Astrocyte (in vitro differentiated cells and primary cell): ENCODE measurements at regions not wholly inside any gene's neighbourhood (a gene's known extent, or its start where the extent isn't known, plus 50 kb on each side); places are given as distances from the start of the nearest gene placed in this dataset.
"Not testable (repeated sequence)": the region's sequence is repeated elsewhere in the genome, so short reads cannot be mapped to it uniquely, and the experiment has no call there.

Source experiments
- DNase-seq: peaks from one replicate; pipeline ENCODE4 v3.0.0-alpha.2; 2010; ENCODE audit warnings: low read depth
- FAIRE-seq: peaks from 2 replicates; lab custom pipeline; 2011; peaks lifted over from hg19 to GRCh38; lab: Jason Lieb, UNC
- H2AFZ ChIP-seq: 2 replicates; pipeline ENCODE4 v1.6.0; 2012; ENCODE audit warnings: low read depth, low read length, inconsistent platforms
- H3K27ac ChIP-seq: 2 replicates; pipeline ENCODE4 v1.5.1; 2011; ENCODE audit warnings: low read depth, low read length, inconsistent platforms
- H3K27me3 ChIP-seq: 2 replicates; pipeline ENCODE4 v1.6.0; 2011; ENCODE audit warnings: low read length, inconsistent platforms; ENCODE audit not compliant: insufficient read depth
- H3K36me3 ChIP-seq: 2 replicates; pipeline ENCODE4 v1.5.1; 2011; ENCODE audit warnings: low read length, inconsistent platforms; ENCODE audit not compliant: insufficient read depth
- H3K4me1 ChIP-seq: 2 replicates; pipeline ENCODE4 v1.5.1; 2011; ENCODE audit warnings: low read length, inconsistent platforms; ENCODE audit not compliant: insufficient read depth
- H3K4me2 ChIP-seq: 2 replicates; pipeline ENCODE4 v1.6.0; 2012; ENCODE audit warnings: low read length, inconsistent platforms
- H3K4me3 ChIP-seq: 2 replicates; pipeline ENCODE4 v1.5.1; 2011; ENCODE audit warnings: low read depth, mild to moderate bottlenecking, low read length, inconsistent platforms; ENCODE audit not compliant: insufficient read depth
- H3K79me2 ChIP-seq: 2 replicates; pipeline ENCODE4 v1.6.0; 2012; ENCODE audit warnings: mild to moderate bottlenecking, low read length, inconsistent platforms; ENCODE audit not compliant: insufficient read depth
- H3K9ac ChIP-seq: 2 replicates; pipeline ENCODE4 v1.6.0; 2012; ENCODE audit warnings: mild to moderate bottlenecking, low read length, inconsistent platforms
- H3K9me3 ChIP-seq: 2 replicates; pipeline ENCODE4 v1.5.1; 2012; ENCODE audit warnings: low read depth, mild to moderate bottlenecking, low read length, inconsistent platforms; ENCODE audit not compliant: insufficient read depth
- H4K20me1 ChIP-seq: 2 replicates; pipeline ENCODE4 v1.6.0; 2012; ENCODE audit warnings: low read length, inconsistent platforms; ENCODE audit not compliant: insufficient read depth
- H3K27ac Mint-ChIP-seq: one replicate; pipeline ENCODE4 v1.8.0; 2021; ENCODE audit warnings: mild to moderate bottlenecking, mixed read lengths; ENCODE audit not compliant: unreplicated experiment
- H3K27me3 Mint-ChIP-seq: one replicate; pipeline ENCODE4 v1.8.0; 2021; ENCODE audit warnings: low read depth, mixed read lengths; ENCODE audit not compliant: unreplicated experiment
- H3K36me3 Mint-ChIP-seq: one replicate; pipeline ENCODE4 v1.8.0; 2021; ENCODE audit warnings: low read depth, mixed read lengths; ENCODE audit not compliant: unreplicated experiment
- H3K4me1 Mint-ChIP-seq: one replicate; pipeline ENCODE4 v1.8.0; 2021; ENCODE audit warnings: low read depth, mixed read lengths; ENCODE audit not compliant: unreplicated experiment
- H3K4me3 Mint-ChIP-seq: one replicate; pipeline ENCODE4 v1.8.0; 2021; ENCODE audit warnings: mild to moderate bottlenecking, moderate library complexity, mixed read lengths; ENCODE audit not compliant: unreplicated experiment
- H3K9me3 Mint-ChIP-seq: one replicate; pipeline ENCODE4 v1.8.0; 2021; ENCODE audit warnings: mild to moderate bottlenecking, mixed read lengths; ENCODE audit not compliant: unreplicated experiment
- CTCF ChIP-seq: IDR thresholded peaks from 2 replicates; pipeline ENCODE4 v1.5.1; 2011; ENCODE audit warnings: low read depth, mild to moderate bottlenecking, inconsistent platforms, low read length, moderate library complexity; ENCODE audit not compliant: insufficient read depth
- EZH2 ChIP-seq: IDR thresholded peaks from 2 replicates; pipeline ENCODE4 v1.6.1; 2012; ENCODE audit warnings: mild to moderate bottlenecking, low read length, inconsistent platforms; ENCODE audit not compliant: insufficient read depth

- Histone ChIP-seq H3K4me2 (peak overlapping the region; percentile 18), H4K20me1 (no peaks in the 10 kb centered on the region), H3K79me2 (no peaks in the 10 kb centered on the region), H3K9me3 (no peaks in the 10 kb centered on the region), H3K36me3 (no peaks in the 10 kb centered on the region), H2AFZ (peak overlapping the region; percentile 15), H3K9ac (no peak overlapping the region), H3K27me3 (no peaks in the 10 kb centered on the region), H3K4me1 (peaks cover 5% of the 10 kb centered on the region), H3K4me3 (no peak overlapping the region), H3K27ac (no peak overlapping the region)
- Mint-ChIP-seq H3K9me3 (no peaks in the 10 kb centered on the region), H3K4me1 (no peaks in the 10 kb centered on the region), H3K4me3 (no peak overlapping the region), H3K36me3 (no peaks in the 10 kb centered on the region), H3K27ac (no peak overlapping the region), H3K27me3 (no peaks in the 10 kb centered on the region)
- TF ChIP-seq EZH2, result no peak
- TF ChIP-seq CTCF, result no peak
- FAIRE-seq (no peak), DNase-seq (peak; percentile 87)
Observed at GRCh38 chr3:107198581-107199181, 178.6 kb upstream of the CCDC54 start.

- H3K27ac ChIP-seq, result no peak overlapping the region
Observed at GRCh38 chr3:107201146-107201545, 176.1 kb upstream of the CCDC54 start.

GRCh38 chr3:107202885-107203284 lies 174.4 kb upstream of the CCDC54 start:
- H3K36me3 Mint-ChIP-seq, result not testable (repeated sequence)

More at GRCh38 chr3:107201146-107201545, 176.1 kb upstream of the CCDC54 start:
- Mint-ChIP-seq H3K27me3 (no peaks in the 10 kb centered on the region), H3K4me1 (no peaks in the 10 kb centered on the region), H3K4me3 (no peak overlapping the region), H3K36me3 (no peaks in the 10 kb centered on the region), H3K9me3 (no peaks in the 10 kb centered on the region), H3K27ac (no peak overlapping the region)
- Histone ChIP-seq H3K9ac (no peak overlapping the region), H3K9me3 (no peaks in the 10 kb centered on the region), H4K20me1 (no peaks in the 10 kb centered on the region), H3K4me3 (no peak overlapping the region), H3K4me1 (peaks cover 5% of the 10 kb centered on the region), H3K27me3 (no peaks in the 10 kb centered on the region), H3K36me3 (no peaks in the 10 kb centered on the region), H3K4me2 (no peak overlapping the region), H2AFZ (no peak overlapping the region), H3K79me2 (no peaks in the 10 kb centered on the region)
- FAIRE-seq (no peak), DNase-seq (no peak)
- TF ChIP-seq CTCF, result no peak
- TF ChIP-seq EZH2, result no peak

More at GRCh38 chr3:107202885-107203284, 174.4 kb upstream of the CCDC54 start:
- H3K4me1 ChIP-seq, result peaks cover 11% of the 10 kb centered on the region
- H3K27me3 ChIP-seq, H3K27ac Mint-ChIP-seq, H2AFZ ChIP-seq, H3K4me3 Mint-ChIP-seq, H3K27me3 Mint-ChIP-seq, H3K9ac ChIP-seq, H3K9me3 Mint-ChIP-seq, DNase-seq, H3K4me3 ChIP-seq, FAIRE-seq, H3K27ac ChIP-seq, H3K36me3 ChIP-seq, H4K20me1 ChIP-seq, H3K4me2 ChIP-seq, H3K9me3 ChIP-seq, H3K79me2 ChIP-seq: not testable (repeated sequence)
- H3K4me1 Mint-ChIP-seq, result peaks cover 15% of the 10 kb centered on the region
